Brain microvascular endothelial cell (primary cell): ENCODE measurements at regions not wholly inside any gene's neighbourhood (a gene's known extent, or its start where the extent isn't known, plus 50 kb on each side); places are given as distances from the start of the nearest gene placed in this dataset.

Source experiments
- DNase-seq: peaks from one replicate; pipeline ENCODE4 v3.0.0-alpha.2; 2020
- H3K27ac ChIP-seq: fragments of 250-450 bp; sonication (Bioruptor Pico); 2 replicates; pipeline ENCODE4 v1.5.1; 2020; ENCODE audit warnings: mild to moderate bottlenecking, moderate library complexity
- H3K27me3 ChIP-seq: fragments of 250-450 bp; sonication (Bioruptor Pico); replicated peaks from 2 replicates; pipeline ENCODE4 v1.5.1; 2020; ENCODE audit warnings: mild to moderate bottlenecking
- H3K36me3 ChIP-seq: fragments of 250-450 bp; sonication (Bioruptor Pico); replicated peaks from 2 replicates; pipeline ENCODE4 v1.5.1; 2020; ENCODE audit warnings: mild to moderate bottlenecking
- H3K4me3 ChIP-seq: 2 replicates; pipeline ENCODE4 v1.5.1; 2011; ENCODE audit warnings: low read depth, mild to moderate bottlenecking, control low read depth, low read length, moderate library complexity
- CTCF ChIP-seq: IDR thresholded peaks from 2 replicates; pipeline ENCODE4 v1.5.1; 2011; ENCODE audit warnings: low read depth, mild to moderate bottlenecking, moderate library complexity, low read length, control low read depth, inconsistent platforms; ENCODE audit errors: missing control alignments
- in situ Hi-C: cut with HindIII; loops from 2 replicates; pipeline ENCODE4 v1.10.0; 2017; ENCODE audit warnings: low sequenced_read_pairs, low pct_ligation_motif_present

- no peaks in the 10 kb centered on the region for H3K36me3 ChIP-seq
- in situ Hi-C loops = no loop called here
- no peak overlapping the region for H3K27ac ChIP-seq
- H3K4me3 ChIP-seq = no peak overlapping the region
- DNase-seq = no peak
- H3K27me3 ChIP-seq = no peaks in the 10 kb centered on the region
- no peak for TF ChIP-seq CTCF
These were observed 91.1 kb upstream of the MRPS22 start for GRCh38 chr3:139252719-139253118.

GRCh38 chr3:139258276-139258675 is 85.5 kb upstream of the MRPS22 start:
- Histone ChIP-seq H3K27ac (no peak overlapping the region), H3K36me3 (no peaks in the 10 kb centered on the region), H3K27me3 (no peaks in the 10 kb centered on the region), H3K4me3 (no peak overlapping the region)
- in situ Hi-C loops = no loop called here
- no peak for DNase-seq
- no peak for TF ChIP-seq CTCF

- Histone ChIP-seq H3K27ac (no peak overlapping the region), H3K27me3 (no peaks in the 10 kb centered on the region), H3K36me3 (no peaks in the 10 kb centered on the region), H3K4me3 (no peak overlapping the region)
- TF ChIP-seq CTCF = no peak
- no peak for DNase-seq
- in situ Hi-C loops = no loop called here
These were observed 84.4 kb upstream of the MRPS22 start for GRCh38 chr3:139259398-139259797.

- Histone ChIP-seq H3K27ac (no peak overlapping the region), H3K4me3 (no peak overlapping the region), H3K27me3 (no peaks in the 10 kb centered on the region), H3K36me3 (no peaks in the 10 kb centered on the region)
- in situ Hi-C loops = no loop called here
- DNase-seq = no peak
- TF ChIP-seq CTCF = no peak
These were observed 83.8 kb upstream of the MRPS22 start for GRCh38 chr3:139260041-139260486.

- DNase-seq = no peak
- Histone ChIP-seq H3K27ac (no peak overlapping the region), H3K4me3 (no peak overlapping the region), H3K36me3 (no peaks in the 10 kb centered on the region), H3K27me3 (no peaks in the 10 kb centered on the region)
- in situ Hi-C loops = no loop called here
- no peak for TF ChIP-seq CTCF
These were observed 82.8 kb upstream of the MRPS22 start for GRCh38 chr3:139260793-139261736.
